ENCODE measurements at regions not wholly inside any gene's neighbourhood (a gene's known extent, or its start where the extent isn't known, plus 50 kb on each side); places are given as distances from the start of the nearest gene placed in this dataset.

DNA sequence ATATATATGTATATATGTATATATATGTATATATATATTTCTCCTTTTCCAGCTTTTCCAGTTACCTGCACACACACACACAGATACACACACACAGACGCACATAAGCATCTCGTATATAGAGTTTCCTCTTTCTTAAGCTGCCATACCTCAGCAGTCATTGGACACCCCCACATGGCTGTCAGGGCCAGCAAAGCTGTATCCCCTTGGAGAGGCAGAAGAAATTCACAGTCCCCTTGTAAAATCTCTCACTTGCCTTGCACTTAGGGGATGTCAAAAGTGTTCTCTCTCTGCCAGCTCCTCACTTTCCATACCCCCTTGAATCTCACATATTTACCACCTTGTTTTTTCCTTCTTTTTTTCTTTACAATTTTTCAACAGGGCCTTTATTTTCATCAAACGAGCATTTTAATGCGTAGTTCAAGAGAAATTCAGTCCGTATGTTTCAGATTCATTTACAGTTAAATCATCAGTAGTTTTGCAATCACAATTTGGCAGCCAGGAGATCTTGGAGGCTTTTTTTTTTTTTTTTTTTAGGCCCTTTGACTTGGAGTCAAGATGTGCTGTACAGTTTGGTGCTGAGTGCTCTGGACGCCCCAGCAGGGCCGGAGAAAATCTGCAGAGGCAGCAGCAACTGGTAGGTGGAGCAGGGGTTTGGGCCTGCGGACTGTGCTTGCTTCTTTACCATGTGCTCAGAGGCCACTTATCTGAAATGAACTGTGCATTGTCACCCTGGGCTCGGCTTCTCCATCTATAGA lies 244.9 kb upstream of the KLF4 start:
- no peak overlapping the region for H2AFZ ChIP-seq (ENCODE audit: low read depth)

DNA sequence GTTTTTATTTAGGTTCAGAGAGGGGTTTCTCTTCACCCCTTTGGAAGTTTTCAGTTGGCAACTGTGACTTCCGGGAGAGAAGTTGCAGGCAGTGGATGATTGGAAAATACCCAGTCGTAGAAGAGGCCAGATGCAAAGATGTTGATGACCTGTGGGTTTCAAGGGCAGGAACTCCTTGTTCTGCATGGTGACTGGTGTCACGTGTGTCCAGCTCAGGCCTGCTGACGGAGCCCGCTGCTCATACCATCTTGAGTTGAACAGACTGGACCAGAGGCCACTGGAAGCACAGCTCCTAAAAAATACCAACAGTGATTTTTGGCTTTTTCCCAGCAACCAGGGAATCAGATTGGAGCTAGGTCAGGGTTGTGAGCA lies 243.9 kb upstream of the KLF4 start:
- Histone ChIP-seq H3K36me3 (ENCODE audit: insufficient read depth) (no peaks in the 10 kb centered on the region), H3K27ac (no peak overlapping the region), H4K20me1 (ENCODE audit: insufficient read depth) (no peaks in the 10 kb centered on the region), H2AFZ (ENCODE audit: low read depth) (no peak overlapping the region), H3K4me3 (IDR thresholded peaks at IDR 0.05; ENCODE audit: insufficient read depth, low read depth, low read length) (no peak overlapping the region), H3K4me1 (ENCODE audit: low read depth, poor library complexity, severe bottlenecking) (no peaks in the 10 kb centered on the region), H3K9ac (no peak overlapping the region), H3K27me3 (ENCODE audit: insufficient read depth, low read depth) (no peaks in the 10 kb centered on the region), H3K79me2 (ENCODE audit: insufficient read depth, low read depth) (no peaks in the 10 kb centered on the region), H3K4me2 (no peak overlapping the region)
- TF ChIP-seq, protein P1, sequence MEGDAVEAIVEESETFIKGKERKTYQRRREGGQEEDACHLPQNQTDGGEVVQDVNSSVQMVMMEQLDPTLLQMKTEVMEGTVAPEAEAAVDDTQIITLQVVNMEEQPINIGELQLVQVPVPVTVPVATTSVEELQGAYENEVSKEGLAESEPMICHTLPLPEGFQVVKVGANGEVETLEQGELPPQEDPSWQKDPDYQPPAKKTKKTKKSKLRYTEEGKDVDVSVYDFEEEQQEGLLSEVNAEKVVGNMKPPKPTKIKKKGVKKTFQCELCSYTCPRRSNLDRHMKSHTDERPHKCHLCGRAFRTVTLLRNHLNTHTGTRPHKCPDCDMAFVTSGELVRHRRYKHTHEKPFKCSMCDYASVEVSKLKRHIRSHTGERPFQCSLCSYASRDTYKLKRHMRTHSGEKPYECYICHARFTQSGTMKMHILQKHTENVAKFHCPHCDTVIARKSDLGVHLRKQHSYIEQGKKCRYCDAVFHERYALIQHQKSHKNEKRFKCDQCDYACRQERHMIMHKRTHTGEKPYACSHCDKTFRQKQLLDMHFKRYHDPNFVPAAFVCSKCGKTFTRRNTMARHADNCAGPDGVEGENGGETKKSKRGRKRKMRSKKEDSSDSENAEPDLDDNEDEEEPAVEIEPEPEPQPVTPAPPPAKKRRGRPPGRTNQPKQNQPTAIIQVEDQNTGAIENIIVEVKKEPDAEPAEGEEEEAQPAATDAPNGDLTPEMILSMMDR (conservative IDR thresholded peaks at IDR 0.05; ENCODE audit: low read depth, low read length): no peak

More for the DNA sequence above, 244.9 kb upstream of the KLF4 start:
- Histone ChIP-seq H3K27ac (no peak overlapping the region), H3K4me1 (ENCODE audit: low read depth, poor library complexity, severe bottlenecking) (no peaks in the 10 kb centered on the region), H4K20me1 (ENCODE audit: insufficient read depth) (no peaks in the 10 kb centered on the region), H3K9ac (no peak overlapping the region), H3K27me3 (ENCODE audit: insufficient read depth, low read depth) (no peaks in the 10 kb centered on the region), H3K4me2 (no peak overlapping the region), H3K36me3 (ENCODE audit: insufficient read depth) (no peaks in the 10 kb centered on the region), H3K4me3 (IDR thresholded peaks at IDR 0.05; ENCODE audit: insufficient read depth, low read depth, low read length) (no peak overlapping the region), H3K79me2 (ENCODE audit: insufficient read depth, low read depth) (no peaks in the 10 kb centered on the region)
- TF ChIP-seq, protein P1 (conservative IDR thresholded peaks at IDR 0.05; ENCODE audit: low read depth, low read length): no peak

DNA sequence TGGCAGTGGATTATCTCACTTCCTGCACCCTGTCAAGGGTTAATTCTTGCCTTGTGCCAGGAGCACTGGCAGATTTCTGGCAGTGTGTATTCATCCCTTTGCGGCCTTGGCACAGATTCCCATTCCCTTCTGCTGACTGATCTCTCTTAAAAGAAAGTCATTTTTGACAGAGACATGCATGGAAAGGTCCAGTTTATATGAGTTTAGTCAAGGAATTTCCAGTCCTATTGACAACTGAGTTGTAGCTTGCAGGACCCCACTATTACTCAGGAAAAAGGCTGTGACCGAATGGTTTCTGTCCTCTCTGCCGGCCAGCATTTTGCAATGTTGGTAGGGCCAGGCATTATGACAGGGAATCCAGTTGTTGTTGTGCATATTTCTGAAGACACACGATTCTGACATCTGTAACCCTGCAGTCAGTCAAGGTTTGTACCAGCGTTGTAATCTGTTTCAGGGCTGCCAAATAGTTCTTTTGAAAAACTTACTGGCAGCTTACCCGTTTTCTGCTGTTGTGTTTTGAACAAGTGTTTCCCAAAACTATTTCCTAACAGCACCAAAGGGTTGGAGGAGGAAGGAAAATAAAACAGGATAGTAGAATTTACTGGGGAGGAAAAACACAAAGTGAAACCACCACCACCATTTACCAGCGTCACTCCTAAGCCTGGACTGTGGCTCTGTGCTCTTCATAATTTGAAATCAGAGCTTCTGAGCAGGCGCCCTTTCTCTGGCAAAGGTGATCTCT lies 243.4 kb upstream of the KLF4 start:
- no peak overlapping the region for H2AFZ ChIP-seq (ENCODE audit: low read depth)
- H3K4me3 ChIP-seq (IDR thresholded peaks at IDR 0.05; ENCODE audit: insufficient read depth, low read depth, low read length): no peak overlapping the region
- no peaks in the 10 kb centered on the region for H3K79me2 ChIP-seq (ENCODE audit: insufficient read depth, low read depth)
- no peak overlapping the region for H3K4me2 ChIP-seq
- H4K20me1 ChIP-seq (ENCODE audit: insufficient read depth): no peaks in the 10 kb centered on the region
- no peaks in the 10 kb centered on the region for H3K4me1 ChIP-seq (ENCODE audit: low read depth, poor library complexity, severe bottlenecking)
- TF ChIP-seq, protein P1 (conservative IDR thresholded peaks at IDR 0.05; ENCODE audit: low read depth, low read length): no peak
- no peaks in the 10 kb centered on the region for H3K27me3 ChIP-seq (ENCODE audit: insufficient read depth, low read depth)
- H3K36me3 ChIP-seq (ENCODE audit: insufficient read depth): no peaks in the 10 kb centered on the region
- H3K9ac ChIP-seq: no peak overlapping the region
- H3K27ac ChIP-seq: no peak overlapping the region

- Histone ChIP-seq H3K4me1 (ENCODE audit: low read depth, poor library complexity, severe bottlenecking) (no peaks in the 10 kb centered on the region), H4K20me1 (ENCODE audit: insufficient read depth) (no peaks in the 10 kb centered on the region), H3K9ac (no peak overlapping the region), H3K79me2 (ENCODE audit: insufficient read depth, low read depth) (no peaks in the 10 kb centered on the region), H2AFZ (ENCODE audit: low read depth) (no peak overlapping the region), H3K4me3 (IDR thresholded peaks at IDR 0.05; ENCODE audit: insufficient read depth, low read depth, low read length) (no peak overlapping the region), H3K27me3 (ENCODE audit: insufficient read depth, low read depth) (no peaks in the 10 kb centered on the region), H3K36me3 (ENCODE audit: insufficient read depth) (no peaks in the 10 kb centered on the region), H3K27ac (no peak overlapping the region), H3K4me2 (no peak overlapping the region)
- TF ChIP-seq, protein P1 (conservative IDR thresholded peaks at IDR 0.05; ENCODE audit: low read depth, low read length): no peak
Observed at GRCh38 chr9:107731115-107731762, 241.7 kb upstream of the KLF4 start.

All from KMS-11 (cell line).